ENCODE measurements at regions not wholly inside any gene's neighbourhood (a gene's known extent, or its start where the extent isn't known, plus 50 kb on each side); places are given as distances from the start of the nearest gene placed in this dataset.

DNA sequence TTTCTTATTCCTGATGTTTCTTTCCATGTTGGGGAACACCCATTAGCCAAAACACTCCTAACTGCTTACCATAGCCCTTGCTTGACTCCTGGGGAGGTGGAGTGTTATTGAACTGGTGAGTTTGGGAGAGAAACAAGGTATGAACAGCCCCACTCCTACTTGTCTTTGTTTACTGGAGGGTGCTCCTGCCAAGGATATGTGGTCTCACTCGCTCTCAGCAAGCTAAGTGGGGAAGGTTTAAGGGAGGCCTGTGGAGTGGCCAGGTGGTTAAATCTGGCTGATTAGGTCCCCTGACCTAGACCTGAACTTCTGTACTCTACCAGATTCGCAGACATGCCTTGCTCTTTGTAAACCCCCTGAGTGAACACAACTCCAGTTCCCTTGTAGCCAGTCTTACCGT lies 300.1 kb downstream of the PTEN start:
- H3K9ac ChIP-seq (ENCODE audit: control insufficient read depth, insufficient read depth, low read length): no peak overlapping the region
- FAIRE-seq: no peak
- no peaks in the 10 kb centered on the region for H4K20me1 ChIP-seq (ENCODE audit: control insufficient read depth, insufficient read depth)
- 59% methylated on average over 3 of the region's 3 CpGs for WGBS (ENCODE audit: insufficient coverage, insufficient replicate concordance, low lambda C conversion rate, missing lambda C conversion rate)
- H3K27ac ChIP-seq (ENCODE audit: control insufficient read depth, insufficient read depth): no peak overlapping the region
- no peak for ATAC-seq
- in situ Hi-C loops (cut with MboI) (no loop called here), intact Hi-C loops (cut with micrococcal nuclease; ENCODE audit: unreplicated experiment) (no loop called here)
- peaks cover 5% of the 10 kb centered on the region; the same call in 1 of the 2 replicates for H3K4me1 ChIP-seq (ENCODE audit: control insufficient read depth, insufficient read depth, low read length)
- H2AFZ ChIP-seq (ENCODE audit: control insufficient read depth, low read depth, low read length): no peak overlapping the region
- no TSS peak for BruUV-seq (replicated peaks)
- no peaks in the 10 kb centered on the region for H3K36me3 ChIP-seq (ENCODE audit: control insufficient read depth in 2 of 2, insufficient read depth in 2 of 2, low read length in 1 of 2)
- no peak overlapping the region for H3K4me3 ChIP-seq
- no peaks in the 10 kb centered on the region for H3K27me3 ChIP-seq (replicated peaks in 1 of 2; ENCODE audit: control insufficient read depth in 2 of 2, insufficient read depth in 2 of 2, low read length in 1 of 2)
- TF ChIP-seq ZBED1 (IDR thresholded peaks at IDR 0.05; ENCODE audit: borderline replicate concordance) (no peak), SIX5 (IDR thresholded peaks at IDR 0.05; ENCODE audit: low read depth, low read length, severe bottlenecking) (no peak), CBFB (IDR thresholded peaks at IDR 0.05; ENCODE audit: low read depth) (no peak), STAT1 (conservative IDR thresholded peaks at IDR 0.05) (no peak), NFXL1 (IDR thresholded peaks at IDR 0.05; ENCODE audit: borderline replicate concordance) (no peak)
- TF ChIP-seq, protein P1, sequence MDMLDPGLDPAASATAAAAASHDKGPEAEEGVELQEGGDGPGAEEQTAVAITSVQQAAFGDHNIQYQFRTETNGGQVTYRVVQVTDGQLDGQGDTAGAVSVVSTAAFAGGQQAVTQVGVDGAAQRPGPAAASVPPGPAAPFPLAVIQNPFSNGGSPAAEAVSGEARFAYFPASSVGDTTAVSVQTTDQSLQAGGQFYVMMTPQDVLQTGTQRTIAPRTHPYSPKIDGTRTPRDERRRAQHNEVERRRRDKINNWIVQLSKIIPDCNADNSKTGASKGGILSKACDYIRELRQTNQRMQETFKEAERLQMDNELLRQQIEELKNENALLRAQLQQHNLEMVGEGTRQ (IDR thresholded peaks at IDR 0.05; ENCODE audit: borderline replicate concordance, low read depth, low read length): no peak
- TF ChIP-seq, protein P2, sequence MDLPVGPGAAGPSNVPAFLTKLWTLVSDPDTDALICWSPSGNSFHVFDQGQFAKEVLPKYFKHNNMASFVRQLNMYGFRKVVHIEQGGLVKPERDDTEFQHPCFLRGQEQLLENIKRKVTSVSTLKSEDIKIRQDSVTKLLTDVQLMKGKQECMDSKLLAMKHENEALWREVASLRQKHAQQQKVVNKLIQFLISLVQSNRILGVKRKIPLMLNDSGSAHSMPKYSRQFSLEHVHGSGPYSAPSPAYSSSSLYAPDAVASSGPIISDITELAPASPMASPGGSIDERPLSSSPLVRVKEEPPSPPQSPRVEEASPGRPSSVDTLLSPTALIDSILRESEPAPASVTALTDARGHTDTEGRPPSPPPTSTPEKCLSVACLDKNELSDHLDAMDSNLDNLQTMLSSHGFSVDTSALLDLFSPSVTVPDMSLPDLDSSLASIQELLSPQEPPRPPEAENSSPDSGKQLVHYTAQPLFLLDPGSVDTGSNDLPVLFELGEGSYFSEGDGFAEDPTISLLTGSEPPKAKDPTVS (IDR thresholded peaks at IDR 0.05; ENCODE audit: low read depth, low read length): no peak
- CTCF ChIA-PET: no interaction called here
- SMC1A ChIA-PET (ENCODE audit: uncharacterized antibody, unreplicated experiment): interaction anchor here (1.3 to 1.9 kb wide), 2 partner anchors 18 to 304 kb away, joined by 3 to 7 read pairs; no protein-coding TSS in a partner anchor
- no peaks in the 10 kb centered on the region for H3K79me2 ChIP-seq (ENCODE audit: control insufficient read depth, insufficient read depth, low read length)
- RAD21 ChIA-PET (ENCODE audit: unreplicated experiment): interaction anchor here (1.4 kb wide), 1 partner anchor 225 kb away, joined by 3 read pairs; no protein-coding TSS in a partner anchor
- no peak for DNase-seq (ENCODE audit: low read depth, low spot score)
- no peaks in the 10 kb centered on the region; the same call in 2 of the 3 replicates for H3K9me3 ChIP-seq (replicated peaks; ENCODE audit: control insufficient read depth, insufficient read depth, low read length)
- no peak overlapping the region for H3K4me2 ChIP-seq (ENCODE audit: control insufficient read depth, insufficient read depth)
- POLR2A ChIA-PET: no interaction called here

Measured in GM12878 (cell line).